ENCODE measurements at regions not wholly inside any gene's neighbourhood (a gene's known extent, or its start where the extent isn't known, plus 50 kb on each side); places are given as distances from the start of the nearest gene placed in this dataset.

GRCh38 chr16:62583414-62583813 is 547.2 kb upstream of the CDH8 start:
- TF ChIP-seq CTCF (conservative IDR thresholded peaks at IDR 0.05; ENCODE audit: control insufficient read depth, insufficient read depth, low read depth, low read length): no peak
- DNase-seq (ENCODE audit: low read depth): no peak

DNA sequence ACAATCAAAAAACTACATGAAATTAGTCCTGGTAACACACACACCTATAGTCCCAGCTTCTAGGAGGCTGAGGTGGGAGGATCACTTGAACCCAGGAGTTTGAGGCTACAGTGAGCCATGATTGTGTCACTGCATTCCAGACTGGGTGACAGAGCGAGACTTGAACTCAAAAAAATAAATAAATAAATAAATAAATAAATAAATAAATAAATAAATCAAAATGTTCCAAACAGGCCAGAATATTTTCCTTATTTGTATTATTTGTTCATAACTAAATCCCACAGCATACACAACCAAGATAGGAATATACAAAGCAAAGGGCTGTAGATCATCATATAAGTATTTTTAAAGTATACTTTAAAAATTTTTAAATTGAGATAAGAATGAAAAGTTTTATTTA is 537.2 kb upstream of the CDH8 start:
- TF ChIP-seq CTCF (conservative IDR thresholded peaks at IDR 0.05; ENCODE audit: control insufficient read depth, insufficient read depth, low read depth, low read length): no peak
- H3K4me3 ChIP-seq (ENCODE audit: control insufficient read depth, low read depth, low read length): no peak overlapping the region
- DNase-seq (ENCODE audit: low read depth): no peak

More at GRCh38 chr16:62583414-62583813, 547.2 kb upstream of the CDH8 start:
- H3K4me3 ChIP-seq (ENCODE audit: control insufficient read depth, low read depth, low read length): no peak overlapping the region

DNA sequence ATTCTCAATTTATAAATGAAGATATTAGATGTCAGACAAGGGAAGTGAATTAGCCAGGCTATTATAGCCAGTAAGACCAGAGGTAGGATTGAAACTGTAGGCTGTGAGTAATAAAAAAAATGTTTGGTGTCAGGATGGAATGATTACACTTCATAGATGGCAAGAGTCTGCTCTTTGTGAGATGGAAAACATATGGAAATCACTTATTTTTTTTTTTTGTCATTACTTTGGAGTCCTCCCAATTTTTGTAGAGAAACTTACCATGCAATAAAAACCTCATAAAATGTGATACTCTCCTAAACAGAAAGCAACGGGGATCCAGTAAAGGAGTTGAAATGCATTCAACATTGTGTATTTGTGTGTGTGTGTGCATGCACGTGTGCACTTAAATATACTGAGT is 532.7 kb upstream of the CDH8 start:
- DNase-seq (ENCODE audit: low read depth): no peak
- no peak for TF ChIP-seq CTCF (conservative IDR thresholded peaks at IDR 0.05; ENCODE audit: control insufficient read depth, insufficient read depth, low read depth, low read length)
- no peak overlapping the region for H3K4me3 ChIP-seq (ENCODE audit: control insufficient read depth, low read depth, low read length)

GRCh38 chr16:62565706-62566105 is 529.5 kb upstream of the CDH8 start:
- no peak for DNase-seq (ENCODE audit: low read depth)
- no peak for TF ChIP-seq CTCF (conservative IDR thresholded peaks at IDR 0.05; ENCODE audit: control insufficient read depth, insufficient read depth, low read depth, low read length)
- H3K4me3 ChIP-seq (ENCODE audit: control insufficient read depth, low read depth, low read length): no peak overlapping the region

DNA sequence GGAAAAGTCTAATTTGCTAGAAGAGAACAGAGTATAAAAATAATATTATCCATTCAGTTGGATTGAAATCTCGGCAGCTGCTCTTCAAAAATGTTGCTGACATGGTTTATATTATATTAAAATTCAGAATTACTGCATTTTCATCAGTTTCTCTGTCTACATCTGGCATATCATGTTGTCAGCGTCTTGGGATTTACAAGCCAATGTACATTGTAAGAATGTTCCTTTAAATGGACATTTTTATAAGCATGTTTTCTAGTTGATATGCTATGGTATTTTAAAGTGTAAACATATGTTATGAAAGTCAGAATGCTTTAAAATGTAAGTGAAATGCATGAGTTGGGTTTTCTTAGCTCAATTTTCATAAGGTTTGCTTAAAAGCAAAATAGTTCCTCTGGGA is 528.1 kb upstream of the CDH8 start:
- no peak for DNase-seq (ENCODE audit: low read depth)
- H3K4me3 ChIP-seq (ENCODE audit: control insufficient read depth, low read depth, low read length): no peak overlapping the region
- no peak for TF ChIP-seq CTCF (conservative IDR thresholded peaks at IDR 0.05; ENCODE audit: control insufficient read depth, insufficient read depth, low read depth, low read length)

- no peak overlapping the region for H3K4me3 ChIP-seq (ENCODE audit: control insufficient read depth, low read depth, low read length)
- TF ChIP-seq CTCF (conservative IDR thresholded peaks at IDR 0.05; ENCODE audit: control insufficient read depth, insufficient read depth, low read depth, low read length): no peak
- no peak for DNase-seq (ENCODE audit: low read depth)
These were observed 525.9 kb upstream of the CDH8 start for GRCh38 chr16:62562121-62562520.

- H3K4me3 ChIP-seq (ENCODE audit: control insufficient read depth, low read depth, low read length): no peak overlapping the region
- TF ChIP-seq CTCF (conservative IDR thresholded peaks at IDR 0.05; ENCODE audit: control insufficient read depth, insufficient read depth, low read depth, low read length): no peak
- no peak for DNase-seq (ENCODE audit: low read depth)
These were observed 513.6 kb upstream of the CDH8 start for GRCh38 chr16:62549875-62550274.
